ENCODE measurements at regions not wholly inside any gene's neighbourhood (a gene's known extent, or its start where the extent isn't known, plus 50 kb on each side); places are given as distances from the start of the nearest gene placed in this dataset.
A peak's percentile ranks its signal among the peaks of the same experiment; 100 is the strongest.

DNA sequence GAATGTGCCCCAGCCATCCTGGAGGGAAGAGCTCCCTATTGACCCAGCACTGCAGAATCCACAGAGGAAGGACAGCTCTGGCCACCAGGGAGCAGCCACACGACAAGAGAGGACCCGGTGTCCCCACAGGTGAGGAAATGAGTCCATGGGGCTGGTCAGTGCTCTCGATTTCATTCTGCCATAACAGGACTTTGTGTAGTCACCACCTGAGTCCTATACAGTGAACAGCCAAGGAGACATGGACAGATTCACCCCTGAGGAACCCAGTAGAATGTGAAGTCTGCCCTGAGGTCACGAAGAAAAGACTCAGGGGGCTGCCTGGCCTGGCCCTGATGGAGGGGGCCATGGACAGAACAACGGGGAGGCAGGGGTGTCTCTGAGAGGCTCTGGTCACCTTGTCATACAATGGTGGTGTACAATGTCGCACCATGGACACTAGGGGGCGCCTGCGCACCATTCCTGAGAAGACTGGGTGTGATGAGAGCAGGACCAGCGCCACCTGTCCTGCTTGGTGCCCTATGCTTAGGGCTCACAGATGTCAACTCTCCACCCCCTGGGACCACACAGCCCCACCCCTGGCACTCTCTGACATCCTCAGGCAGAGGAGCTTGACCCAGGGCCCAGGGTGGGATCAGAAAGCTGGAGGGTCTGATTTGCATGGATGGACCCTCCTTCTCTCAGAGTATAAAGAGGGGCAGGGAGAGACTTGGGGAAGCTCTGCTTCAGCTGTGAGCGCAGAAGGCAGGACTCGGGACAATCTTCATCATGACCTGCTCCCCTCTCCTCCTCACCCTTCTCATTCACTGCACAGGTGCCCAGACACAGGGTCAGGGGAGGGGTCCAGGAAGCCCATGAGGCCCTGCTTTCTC, 77.4 kb downstream of the VPREB1 start (continued):
- TF ChIP-seq, protein P1, sequence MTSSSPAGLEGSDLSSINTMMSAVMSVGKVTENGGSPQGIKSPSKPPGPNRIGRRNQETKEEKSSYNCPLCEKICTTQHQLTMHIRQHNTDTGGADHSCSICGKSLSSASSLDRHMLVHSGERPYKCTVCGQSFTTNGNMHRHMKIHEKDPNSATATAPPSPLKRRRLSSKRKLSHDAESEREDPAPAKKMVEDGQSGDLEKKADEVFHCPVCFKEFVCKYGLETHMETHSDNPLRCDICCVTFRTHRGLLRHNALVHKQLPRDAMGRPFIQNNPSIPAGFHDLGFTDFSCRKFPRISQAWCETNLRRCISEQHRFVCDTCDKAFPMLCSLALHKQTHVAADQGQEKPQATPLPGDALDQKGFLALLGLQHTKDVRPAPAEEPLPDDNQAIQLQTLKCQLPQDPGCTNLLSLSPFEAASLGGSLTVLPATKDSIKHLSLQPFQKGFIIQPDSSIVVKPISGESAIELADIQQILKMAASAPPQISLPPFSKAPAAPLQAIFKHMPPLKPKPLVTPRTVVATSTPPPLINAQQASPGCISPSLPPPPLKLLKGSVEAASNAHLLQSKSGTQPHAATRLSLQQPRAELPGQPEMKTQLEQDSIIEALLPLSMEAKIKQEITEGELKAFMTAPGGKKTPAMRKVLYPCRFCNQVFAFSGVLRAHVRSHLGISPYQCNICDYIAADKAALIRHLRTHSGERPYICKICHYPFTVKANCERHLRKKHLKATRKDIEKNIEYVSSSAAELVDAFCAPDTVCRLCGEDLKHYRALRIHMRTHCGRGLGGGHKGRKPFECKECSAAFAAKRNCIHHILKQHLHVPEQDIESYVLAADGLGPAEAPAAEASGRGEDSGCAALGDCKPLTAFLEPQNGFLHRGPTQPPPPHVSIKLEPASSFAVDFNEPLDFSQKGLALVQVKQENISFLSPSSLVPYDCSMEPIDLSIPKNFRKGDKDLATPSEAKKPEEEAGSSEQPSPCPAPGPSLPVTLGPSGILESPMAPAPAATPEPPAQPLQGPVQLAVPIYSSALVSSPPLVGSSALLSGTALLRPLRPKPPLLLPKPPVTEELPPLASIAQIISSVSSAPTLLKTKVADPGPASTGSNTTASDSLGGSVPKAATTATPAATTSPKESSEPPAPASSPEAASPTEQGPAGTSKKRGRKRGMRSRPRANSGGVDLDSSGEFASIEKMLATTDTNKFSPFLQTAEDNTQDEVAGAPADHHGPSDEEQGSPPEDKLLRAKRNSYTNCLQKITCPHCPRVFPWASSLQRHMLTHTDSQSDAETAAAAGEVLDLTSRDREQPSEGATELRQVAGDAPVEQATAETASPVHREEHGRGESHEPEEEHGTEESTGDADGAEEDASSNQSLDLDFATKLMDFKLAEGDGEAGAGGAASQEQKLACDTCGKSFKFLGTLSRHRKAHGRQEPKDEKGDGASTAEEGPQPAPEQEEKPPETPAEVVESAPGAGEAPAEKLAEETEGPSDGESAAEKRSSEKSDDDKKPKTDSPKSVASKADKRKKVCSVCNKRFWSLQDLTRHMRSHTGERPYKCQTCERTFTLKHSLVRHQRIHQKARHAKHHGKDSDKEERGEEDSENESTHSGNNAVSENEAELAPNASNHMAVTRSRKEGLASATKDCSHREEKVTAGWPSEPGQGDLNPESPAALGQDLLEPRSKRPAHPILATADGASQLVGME (CRISPR knock-in tag; IDR thresholded peaks at IDR 0.05): peak; percentile 68; the same call in 1 of the 2 replicates
- TF ChIP-seq RAD21 (CRISPR knock-in tag; conservative IDR thresholded peaks at IDR 0.05 in 1 of 2, IDR thresholded peaks at IDR 0.05 in 1 of 2) (peak; percentile 48 to 89; a peak in 3 of 4 replicates), MAZ (CRISPR knock-in tag; conservative IDR thresholded peaks at IDR 0.05 in 1 of 2, IDR thresholded peaks at IDR 0.05 in 1 of 2) (0 out of 4 replicates have a peak, but pooled peaks of 1 of the 2 experiments have one; percentile 55), RCOR1 (IDR thresholded peaks at IDR 0.05; ENCODE audit: borderline replicate concordance in 1 of 2, low read depth in 2 of 2, low read length in 2 of 2) (peak in 1 of 2 experiments; percentile 88; a peak in 2 of 4 replicates), TEAD1 (CRISPR knock-in tag; IDR thresholded peaks at IDR 0.05) (peak; percentile 71 to 72; a peak in 3 of 4 replicates)
- TF ChIP-seq, protein P2, sequence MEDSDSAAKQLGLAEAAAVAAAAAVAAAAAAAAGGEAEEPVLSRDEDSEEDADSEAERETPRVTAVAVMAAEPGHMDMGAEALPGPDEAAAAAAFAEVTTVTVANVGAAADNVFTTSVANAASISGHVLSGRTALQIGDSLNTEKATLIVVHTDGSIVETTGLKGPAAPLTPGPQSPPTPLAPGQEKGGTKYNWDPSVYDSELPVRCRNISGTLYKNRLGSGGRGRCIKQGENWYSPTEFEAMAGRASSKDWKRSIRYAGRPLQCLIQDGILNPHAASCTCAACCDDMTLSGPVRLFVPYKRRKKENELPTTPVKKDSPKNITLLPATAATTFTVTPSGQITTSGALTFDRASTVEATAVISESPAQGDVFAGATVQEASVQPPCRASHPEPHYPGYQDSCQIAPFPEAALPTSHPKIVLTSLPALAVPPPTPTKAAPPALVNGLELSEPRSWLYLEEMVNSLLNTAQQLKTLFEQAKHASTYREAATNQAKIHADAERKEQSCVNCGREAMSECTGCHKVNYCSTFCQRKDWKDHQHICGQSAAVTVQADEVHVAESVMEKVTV (CRISPR knock-in tag; IDR thresholded peaks at IDR 0.05): peak; percentile 43
- TF ChIP-seq, protein P3, sequence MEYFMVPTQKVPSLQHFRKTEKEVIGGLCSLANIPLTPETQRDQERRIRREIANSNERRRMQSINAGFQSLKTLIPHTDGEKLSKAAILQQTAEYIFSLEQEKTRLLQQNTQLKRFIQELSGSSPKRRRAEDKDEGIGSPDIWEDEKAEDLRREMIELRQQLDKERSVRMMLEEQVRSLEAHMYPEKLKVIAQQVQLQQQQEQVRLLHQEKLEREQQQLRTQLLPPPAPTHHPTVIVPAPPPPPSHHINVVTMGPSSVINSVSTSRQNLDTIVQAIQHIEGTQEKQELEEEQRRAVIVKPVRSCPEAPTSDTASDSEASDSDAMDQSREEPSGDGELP (CRISPR knock-in tag; IDR thresholded peaks at IDR 0.05; ENCODE audit: borderline replicate concordance): peak; percentile 60; the same call in 1 of the 2 replicates
- TF ChIP-seq, protein P4, sequence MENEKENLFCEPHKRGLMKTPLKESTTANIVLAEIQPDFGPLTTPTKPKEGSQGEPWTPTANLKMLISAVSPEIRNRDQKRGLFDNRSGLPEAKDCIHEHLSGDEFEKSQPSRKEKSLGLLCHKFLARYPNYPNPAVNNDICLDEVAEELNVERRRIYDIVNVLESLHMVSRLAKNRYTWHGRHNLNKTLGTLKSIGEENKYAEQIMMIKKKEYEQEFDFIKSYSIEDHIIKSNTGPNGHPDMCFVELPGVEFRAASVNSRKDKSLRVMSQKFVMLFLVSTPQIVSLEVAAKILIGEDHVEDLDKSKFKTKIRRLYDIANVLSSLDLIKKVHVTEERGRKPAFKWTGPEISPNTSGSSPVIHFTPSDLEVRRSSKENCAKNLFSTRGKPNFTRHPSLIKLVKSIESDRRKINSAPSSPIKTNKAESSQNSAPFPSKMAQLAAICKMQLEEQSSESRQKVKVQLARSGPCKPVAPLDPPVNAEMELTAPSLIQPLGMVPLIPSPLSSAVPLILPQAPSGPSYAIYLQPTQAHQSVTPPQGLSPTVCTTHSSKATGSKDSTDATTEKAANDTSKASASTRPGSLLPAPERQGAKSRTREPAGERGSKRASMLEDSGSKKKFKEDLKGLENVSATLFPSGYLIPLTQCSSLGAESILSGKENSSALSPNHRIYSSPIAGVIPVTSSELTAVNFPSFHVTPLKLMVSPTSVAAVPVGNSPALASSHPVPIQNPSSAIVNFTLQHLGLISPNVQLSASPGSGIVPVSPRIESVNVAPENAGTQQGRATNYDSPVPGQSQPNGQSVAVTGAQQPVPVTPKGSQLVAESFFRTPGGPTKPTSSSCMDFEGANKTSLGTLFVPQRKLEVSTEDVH (IDR thresholded peaks at IDR 0.05; ENCODE audit: low read depth, partially characterized antibody): peak; percentile 60
- TF ChIP-seq, protein P5, sequence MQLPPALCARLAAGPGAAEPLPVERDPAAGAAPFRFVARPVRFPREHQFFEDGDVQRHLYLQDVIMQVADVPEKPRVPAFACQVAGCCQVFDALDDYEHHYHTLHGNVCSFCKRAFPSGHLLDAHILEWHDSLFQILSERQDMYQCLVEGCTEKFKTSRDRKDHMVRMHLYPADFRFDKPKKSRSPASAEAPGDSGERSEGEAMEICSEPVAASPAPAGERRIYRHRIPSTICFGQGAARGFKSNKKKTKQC (CRISPR knock-in tag; IDR thresholded peaks at IDR 0.05): 0 out of 2 replicates have a peak, but pooled peaks have one; percentile 47
